Mesendoderm (in vitro differentiated cells): ENCODE measurements at regions not wholly inside any gene's neighbourhood (a gene's known extent, or its start where the extent isn't known, plus 50 kb on each side); places are given as distances from the start of the nearest gene placed in this dataset.

Source experiments
- DNase-seq: peaks from one replicate; pipeline ENCODE4 v3.0.0; 2013
- H2AK5ac ChIP-seq: 2 replicates; pipeline ENCODE4 v1.6.1; 2013; ENCODE audit warnings: low read length, inconsistent platforms
- H2BK120ac ChIP-seq: 2 replicates; pipeline ENCODE4 v1.6.1; 2013; ENCODE audit warnings: low read depth, mild to moderate bottlenecking, low read length, moderate library complexity, mixed read lengths
- H2BK15ac ChIP-seq: replicated peaks from 2 replicates; pipeline ENCODE4 v1.6.1; 2013; ENCODE audit warnings: low read depth, mild to moderate bottlenecking, moderate library complexity
- H2BK5ac ChIP-seq: 2 replicates; pipeline ENCODE4 v1.6.1; 2013; ENCODE audit warnings: low read length, inconsistent platforms
- H3K18ac ChIP-seq: 2 replicates; pipeline ENCODE4 v1.6.1; 2013; ENCODE audit warnings: mild to moderate bottlenecking, low read length, mixed read lengths
- H3K23ac ChIP-seq: one replicate; pipeline ENCODE4 v1.6.1; 2013; ENCODE audit warnings: low read length
- H3K27ac ChIP-seq: 2 replicates; pipeline ENCODE4 v1.5.1; 2013; ENCODE audit warnings: low read depth, mild to moderate bottlenecking, inconsistent platforms, low read length, moderate library complexity
- H3K27me3 ChIP-seq: 2 replicates; pipeline ENCODE4 v1.6.1; 2013; ENCODE audit warnings: low read length, control low read depth, mild to moderate bottlenecking, inconsistent platforms; ENCODE audit not compliant: insufficient read depth, poor library complexity
- H3K36me3 ChIP-seq: 2 replicates; pipeline ENCODE4 v1.6.1; 2013; ENCODE audit warnings: low read length, inconsistent platforms; ENCODE audit not compliant: control insufficient read depth, insufficient read depth
- H3K4ac ChIP-seq: one replicate; pipeline ENCODE4 v1.6.1; 2013; ENCODE audit warnings: low read depth, mild to moderate bottlenecking, low read length, moderate library complexity
- H3K4me1 ChIP-seq: 2 replicates; pipeline ENCODE4 v1.6.1; 2013; ENCODE audit warnings: low read depth, low read length, inconsistent platforms; ENCODE audit not compliant: control insufficient read depth
- H3K4me2 ChIP-seq: 2 replicates; pipeline ENCODE4 v1.6.1; 2013; ENCODE audit warnings: low read length
- H3K4me3 ChIP-seq: 2 replicates; pipeline ENCODE4 v1.5.1; 2013; ENCODE audit warnings: mild to moderate bottlenecking, low read length
- H3K56ac ChIP-seq: one replicate; pipeline ENCODE4 v1.6.1; 2013; ENCODE audit warnings: low read length
- H3K79me1 ChIP-seq: 2 replicates; pipeline ENCODE4 v1.6.1; 2013; ENCODE audit warnings: low read length, inconsistent platforms
- H3K79me2 ChIP-seq: 2 replicates; pipeline ENCODE4 v1.6.1; 2013; ENCODE audit warnings: mild to moderate bottlenecking, low read length; ENCODE audit not compliant: control insufficient read depth, insufficient read depth
- H3K9ac ChIP-seq: 2 replicates; pipeline ENCODE4 v1.6.1; 2013; ENCODE audit warnings: low read length, inconsistent platforms
- H4K5ac ChIP-seq: one replicate; pipeline ENCODE4 v1.6.1; 2013; ENCODE audit warnings: low read length
- H4K8ac ChIP-seq: one replicate; pipeline ENCODE4 v1.6.1; 2013; ENCODE audit warnings: low read depth, mild to moderate bottlenecking, control low read depth, low read length, moderate library complexity
- WGBS: extraction: QIAGEN DNeasy Blood & Tissue Kit; methylation state at CpG from one replicate; pipeline ENCODE4 v1.1.7; 2013; ENCODE audit warnings: low lambda C conversion rate, missing lambda C conversion rate; ENCODE audit not compliant: insufficient coverage; ENCODE audit errors: extremely low coverage; 5-methylcytosine and 5-hydroxymethylcytosine counted together

- H3K18ac ChIP-seq: no peak overlapping the region
- no peaks in the 10 kb centered on the region for H3K36me3 ChIP-seq
- H3K27me3 ChIP-seq: no peaks in the 10 kb centered on the region
- H3K4me2 ChIP-seq: no peak overlapping the region
- no peak overlapping the region for H3K4ac ChIP-seq
- no peaks in the 10 kb centered on the region for H3K79me2 ChIP-seq
- H3K9ac ChIP-seq: no peak overlapping the region
- H3K4me3 ChIP-seq: no peak overlapping the region
- H4K5ac ChIP-seq: no peak overlapping the region
- no peak overlapping the region for H2BK5ac ChIP-seq
- no peak overlapping the region for H3K23ac ChIP-seq
- H3K27ac ChIP-seq: no peak overlapping the region
- no peak overlapping the region for H2AK5ac ChIP-seq
- H4K8ac ChIP-seq: no peak overlapping the region
- WGBS: no CpG with 5 or more reads among the region's 9 CpGs
- DNase-seq: no peak
- H2BK120ac ChIP-seq: no peak overlapping the region
- no peaks in the 10 kb centered on the region for H3K79me1 ChIP-seq
- no peaks in the 10 kb centered on the region for H3K4me1 ChIP-seq
- H3K56ac ChIP-seq: no peak overlapping the region
- no peak overlapping the region for H2BK15ac ChIP-seq
Measured at GRCh38 chr16:65948361-65948760, 418.1 kb upstream of the CDH5 start.

- Histone ChIP-seq H3K4ac (no peak overlapping the region), H3K9ac (no peak overlapping the region), H3K79me2 (no peaks in the 10 kb centered on the region), H2BK5ac (no peak overlapping the region), H3K18ac (no peak overlapping the region), H3K36me3 (no peaks in the 10 kb centered on the region), H3K4me3 (no peak overlapping the region), H3K4me1 (no peaks in the 10 kb centered on the region), H4K5ac (no peak overlapping the region), H2BK120ac (no peak overlapping the region), H3K56ac (no peak overlapping the region), H3K23ac (no peak overlapping the region), H2BK15ac (no peak overlapping the region), H2AK5ac (no peak overlapping the region), H3K79me1 (no peaks in the 10 kb centered on the region), H3K27ac (no peak overlapping the region), H3K27me3 (no peaks in the 10 kb centered on the region), H4K8ac (no peak overlapping the region), H3K4me2 (no peak overlapping the region)
- no CpG with 5 or more reads among the region's 4 CpGs for WGBS
- no peak for DNase-seq
Measured at GRCh38 chr16:65947951-65948350, 418.5 kb upstream of the CDH5 start.

- no peak overlapping the region for H2BK5ac ChIP-seq
- no peak overlapping the region for H2BK15ac ChIP-seq
- H3K4me3 ChIP-seq: no peak overlapping the region
- H3K9ac ChIP-seq: no peak overlapping the region
- H3K79me1 ChIP-seq: no peaks in the 10 kb centered on the region
- no peak overlapping the region for H4K5ac ChIP-seq
- no peak overlapping the region for H2BK120ac ChIP-seq
- H4K8ac ChIP-seq: no peak overlapping the region
- H3K79me2 ChIP-seq: no peaks in the 10 kb centered on the region
- no peaks in the 10 kb centered on the region for H3K4me1 ChIP-seq
- WGBS: no CpG with 5 or more reads among the region's 2 CpGs
- H2AK5ac ChIP-seq: no peak overlapping the region
- no peak overlapping the region for H3K56ac ChIP-seq
- no peak overlapping the region for H3K4me2 ChIP-seq
- no peak overlapping the region for H3K23ac ChIP-seq
- no peak for DNase-seq
- H3K36me3 ChIP-seq: no peaks in the 10 kb centered on the region
- H3K4ac ChIP-seq: no peak overlapping the region
- H3K27ac ChIP-seq: no peak overlapping the region
- no peak overlapping the region for H3K18ac ChIP-seq
- H3K27me3 ChIP-seq: no peaks in the 10 kb centered on the region
Measured at GRCh38 chr16:65945493-65945892, 421.0 kb upstream of the CDH5 start.

- no peak overlapping the region for H2BK15ac ChIP-seq
- no peaks in the 10 kb centered on the region for H3K36me3 ChIP-seq
- no peak overlapping the region for H3K4me3 ChIP-seq
- no peaks in the 10 kb centered on the region for H3K27me3 ChIP-seq
- no peak overlapping the region for H3K9ac ChIP-seq
- H3K79me2 ChIP-seq: no peaks in the 10 kb centered on the region
- H2BK120ac ChIP-seq: no peak overlapping the region
- H4K8ac ChIP-seq: no peak overlapping the region
- no peaks in the 10 kb centered on the region for H3K79me1 ChIP-seq
- H3K18ac ChIP-seq: no peak overlapping the region
- no peak overlapping the region for H3K4ac ChIP-seq
- no peak overlapping the region for H2AK5ac ChIP-seq
- no peak overlapping the region for H3K4me2 ChIP-seq
- H2BK5ac ChIP-seq: no peak overlapping the region
- no peak overlapping the region for H3K27ac ChIP-seq
- no peak overlapping the region for H3K23ac ChIP-seq
- no peak overlapping the region for H3K56ac ChIP-seq
- no peaks in the 10 kb centered on the region for H3K4me1 ChIP-seq
- WGBS: no CpG with 5 or more reads among the region's 3 CpGs
- H4K5ac ChIP-seq: no peak overlapping the region
- no peak for DNase-seq
Measured at GRCh38 chr16:65944361-65944760, 422.1 kb upstream of the CDH5 start.

- H2BK15ac ChIP-seq: no peak overlapping the region
- WGBS: no CpG with 5 or more reads among the region's 1 CpG
- H3K4me1 ChIP-seq: no peaks in the 10 kb centered on the region
- H3K27me3 ChIP-seq: no peaks in the 10 kb centered on the region
- no peaks in the 10 kb centered on the region for H3K36me3 ChIP-seq
- no peak overlapping the region for H3K23ac ChIP-seq
- H3K27ac ChIP-seq: no peak overlapping the region
- no peak overlapping the region for H2BK120ac ChIP-seq
- no peak overlapping the region for H3K4me2 ChIP-seq
- no peak overlapping the region for H3K18ac ChIP-seq
- H2AK5ac ChIP-seq: no peak overlapping the region
- no peak overlapping the region for H3K4me3 ChIP-seq
- H3K79me1 ChIP-seq: no peaks in the 10 kb centered on the region
- no peaks in the 10 kb centered on the region for H3K79me2 ChIP-seq
- no peak overlapping the region for H4K5ac ChIP-seq
- no peak for DNase-seq
- no peak overlapping the region for H3K56ac ChIP-seq
- H3K4ac ChIP-seq: no peak overlapping the region
- no peak overlapping the region for H3K9ac ChIP-seq
- no peak overlapping the region for H2BK5ac ChIP-seq
- no peak overlapping the region for H4K8ac ChIP-seq
Measured at GRCh38 chr16:65940711-65941110, 425.8 kb upstream of the CDH5 start.

- no peak overlapping the region for H3K4me3 ChIP-seq
- no peak overlapping the region for H2BK5ac ChIP-seq
- H3K27me3 ChIP-seq: no peaks in the 10 kb centered on the region
- no peaks in the 10 kb centered on the region for H3K4me1 ChIP-seq
- H3K56ac ChIP-seq: no peak overlapping the region
- H3K36me3 ChIP-seq: no peaks in the 10 kb centered on the region
- no peak overlapping the region for H4K8ac ChIP-seq
- no peak overlapping the region for H3K18ac ChIP-seq
- H3K79me1 ChIP-seq: no peaks in the 10 kb centered on the region
- no peak overlapping the region for H2BK120ac ChIP-seq
- no peak overlapping the region for H3K4me2 ChIP-seq
- no peak overlapping the region for H3K27ac ChIP-seq
- no CpG with 5 or more reads among the region's 1 CpG for WGBS
- no peak for DNase-seq
- H3K9ac ChIP-seq: no peak overlapping the region
- no peak overlapping the region for H2BK15ac ChIP-seq
- H4K5ac ChIP-seq: no peak overlapping the region
- H3K4ac ChIP-seq: no peak overlapping the region
- no peaks in the 10 kb centered on the region for H3K79me2 ChIP-seq
- H3K23ac ChIP-seq: no peak overlapping the region
- H2AK5ac ChIP-seq: no peak overlapping the region
Measured at GRCh38 chr16:65938083-65938482, 428.4 kb upstream of the CDH5 start.
